ENCODE measurements at regions not wholly inside any gene's neighbourhood (a gene's known extent, or its start where the extent isn't known, plus 50 kb on each side); places are given as distances from the start of the nearest gene placed in this dataset.

DNA sequence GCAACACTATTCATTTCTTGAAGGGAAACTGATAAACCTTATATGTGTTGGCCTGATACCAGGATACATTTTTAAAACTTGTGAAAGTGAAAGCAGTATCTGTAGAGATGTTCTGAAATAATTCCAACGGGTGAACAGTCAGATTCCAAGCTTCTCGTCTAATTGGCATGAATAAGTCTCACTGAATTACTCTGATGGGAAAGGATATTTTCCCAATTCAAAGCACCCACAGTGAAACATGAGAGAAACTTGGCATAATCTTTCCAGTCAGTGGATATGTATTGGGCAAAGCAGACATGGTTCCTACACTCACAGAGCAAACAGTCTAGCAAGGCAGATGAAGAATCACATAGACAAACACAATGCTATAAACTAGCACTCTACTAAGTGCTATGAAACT lies 413.1 kb downstream of the MED13L start (continued):
- no peak for TF ChIP-seq CBX8 (IDR thresholded peaks at IDR 0.05; ENCODE audit: borderline replicate concordance, low read depth, low read length)
- no peak for TF ChIP-seq EP300 (IDR thresholded peaks at IDR 0.05; ENCODE audit: borderline replicate concordance in 1 of 2, low read depth in 2 of 2, low read length in 2 of 2)
- no peak for TF ChIP-seq HDAC2 (IDR thresholded peaks at IDR 0.05; ENCODE audit: borderline replicate concordance in 1 of 2, low read depth in 2 of 2, low read length in 2 of 2)

All from H1 (cell line).